Colonic mucosa (tissue), 4 donors: ENCODE measurements at regions not wholly inside any gene's neighbourhood (a gene's known extent, or its start where the extent isn't known, plus 50 kb on each side); places are given as distances from the start of the nearest gene placed in this dataset.
"Not testable (repeated sequence)": the region's sequence is repeated elsewhere in the genome, so short reads cannot be mapped to it uniquely, and the experiment has no call there.

Experiments used
- DNase-seq: peaks from one replicate; pipeline ENCODE4 v3.0.0-alpha.2; 2020
- H3K27ac ChIP-seq: fragments of 200-600 bp; one replicate; pipeline ENCODE4 v1.8.0; 2021
- H3K27me3 ChIP-seq: fragments of 200-600 bp; one replicate; pipeline ENCODE4 v1.8.0; 2021
- H3K36me3 ChIP-seq: fragments of 200-600 bp; one replicate; pipeline ENCODE4 v1.8.0; 2021
- H3K4me1 ChIP-seq: fragments of 200-600 bp; one replicate; pipeline ENCODE4 v1.8.0; 2021; ENCODE audit warnings: mild to moderate bottlenecking
- H3K4me3 ChIP-seq: fragments of 200-600 bp; one replicate; pipeline ENCODE4 v1.8.0; 2021
- H3K9ac ChIP-seq, 2 donors: one replicate each; pipeline ENCODE4 v1.7.0; 2013; ENCODE audit warnings: control low read depth in 2 of 2, low read depth in 2 of 2, low read length in 2 of 2
- H3K9me3 ChIP-seq: fragments of 200-600 bp; one replicate; pipeline ENCODE4 v1.8.0; 2021
- CTCF ChIP-seq: fragments of 200-600 bp; IDR thresholded peaks from one replicate; pipeline ENCODE4 v1.8.0; 2022; ENCODE audit warnings: antibody characterized with exemption, mild to moderate bottlenecking
- intact Hi-C: fragments of 100-400 bp; cut with DNase I; formaldehyde crosslinking; loops from one replicate; pipeline ENCODE4 v1.14.1; 2022
- donor health status: healthy.
- donor health status: DM: no; HTN: no; CAD: no.
- donor health status: DM: no; HTN: no; CAD: no.

- H3K27me3 ChIP-seq, result no peaks in the 10 kb centered on the region
- DNase-seq, result no peak
- no peak overlapping the region for H3K27ac ChIP-seq
- TF ChIP-seq CTCF, result no peak
- no peaks in the 10 kb centered on the region for H3K9me3 ChIP-seq
- no peaks in the 10 kb centered on the region for H3K36me3 ChIP-seq
- no peaks in the 10 kb centered on the region for H3K4me1 ChIP-seq
- intact Hi-C loops, result no loop called here
- H3K4me3 ChIP-seq, result no peak overlapping the region
- H3K9ac ChIP-seq, result no peak overlapping the region
Measured at GRCh38 chr2:215723631-215724011, 287.8 kb upstream of the FN1 start.

GRCh38 chr2:215722986-215723630, 287.2 kb upstream of the FN1 start:
- Histone ChIP-seq H3K36me3 (no peaks in the 10 kb centered on the region), H3K9me3 (no peaks in the 10 kb centered on the region), H3K4me1 (no peaks in the 10 kb centered on the region), H3K27me3 (no peaks in the 10 kb centered on the region), H3K27ac (no peak overlapping the region), H3K4me3 (no peak overlapping the region), H3K9ac (no peak overlapping the region)
- TF ChIP-seq CTCF, result no peak
- DNase-seq, result no peak
- intact Hi-C loops, result no loop called here

- Histone ChIP-seq H3K27ac (no peak overlapping the region), H3K36me3 (no peaks in the 10 kb centered on the region), H3K4me3 (no peak overlapping the region), H3K4me1 (no peaks in the 10 kb centered on the region), H3K9me3 (no peaks in the 10 kb centered on the region), H3K27me3 (no peaks in the 10 kb centered on the region), H3K9ac (no peak overlapping the region)
- no peak for DNase-seq
- intact Hi-C loops, result no loop called here
- no peak for TF ChIP-seq CTCF
Measured at GRCh38 chr2:215722125-215722524, 286.3 kb upstream of the FN1 start.

GRCh38 chr2:215721515-215721914, 285.6 kb upstream of the FN1 start:
- H3K9me3 ChIP-seq, H3K36me3 ChIP-seq, H3K4me3 ChIP-seq, H3K27me3 ChIP-seq, H3K4me1 ChIP-seq, intact Hi-C loops, H3K27ac ChIP-seq, H3K9ac ChIP-seq, DNase-seq: not testable (repeated sequence)

- no peak for TF ChIP-seq CTCF
- Histone ChIP-seq H3K27me3 (no peaks in the 10 kb centered on the region), H3K36me3 (no peaks in the 10 kb centered on the region), H3K27ac (no peak overlapping the region), H3K9ac (no peak overlapping the region), H3K4me1 (no peaks in the 10 kb centered on the region), H3K4me3 (no peak overlapping the region), H3K9me3 (no peaks in the 10 kb centered on the region)
- intact Hi-C loops, result no loop called here
- DNase-seq, result no peak
Measured at GRCh38 chr2:215718890-215719289, 283.0 kb upstream of the FN1 start.

- Histone ChIP-seq H3K4me3 (no peak overlapping the region), H3K27ac (no peak overlapping the region), H3K4me1 (no peaks in the 10 kb centered on the region), H3K36me3 (no peaks in the 10 kb centered on the region), H3K9ac (no peak overlapping the region), H3K9me3 (no peaks in the 10 kb centered on the region), H3K27me3 (no peaks in the 10 kb centered on the region)
- intact Hi-C loops, result no loop called here
- no peak for DNase-seq
- TF ChIP-seq CTCF, result no peak
Measured at GRCh38 chr2:215718436-215718835, 282.6 kb upstream of the FN1 start.
